ENCODE measurements at regions not wholly inside any gene's neighbourhood (a gene's known extent, or its start where the extent isn't known, plus 50 kb on each side); places are given as distances from the start of the nearest gene placed in this dataset.

- ChIA-PET CTCF (no interaction called here), POLR2A (no interaction called here)
- Histone ChIP-seq H3K9ac (replicated peaks; ENCODE audit: extremely low read depth, insufficient read depth, low read length) (no peak overlapping the region), H3K9me3 (replicated peaks; ENCODE audit: control insufficient read depth, insufficient read depth, low read length) (no peaks in the 10 kb centered on the region), H3K4me1 (ENCODE audit: control insufficient read depth, extremely low read depth, insufficient read depth, low read length) (no peaks in the 10 kb centered on the region), H3K36me3 (ENCODE audit: control insufficient read depth in 2 of 2, extremely low read depth in 1 of 2, insufficient read depth in 2 of 2, low read length in 2 of 2) (no peaks in the 10 kb centered on the region), H3K27me3 (ENCODE audit: control insufficient read depth in 2 of 2, insufficient read depth in 2 of 2, low read length in 2 of 2) (no peaks in the 10 kb centered on the region), H4K20me1 (replicated peaks; ENCODE audit: control insufficient read depth, extremely low read depth, insufficient read depth, low read length) (no peaks in the 10 kb centered on the region), H3K4me3 (replicated peaks in 1 of 3; ENCODE audit: insufficient read depth in 1 of 3, low read depth in 1 of 3, low read length in 3 of 3) (no peak overlapping the region), H3K9me1 (replicated peaks; ENCODE audit: control insufficient read depth, extremely low read depth, insufficient read depth, low read length) (no peaks in the 10 kb centered on the region), H3K27ac (ENCODE audit: insufficient read depth, low read depth, low read length) (no peak overlapping the region), H3K4me2 (ENCODE audit: insufficient read depth, low read length) (no peak overlapping the region), H3K79me2 (ENCODE audit: control insufficient read depth, insufficient read depth, low read length) (no peaks in the 10 kb centered on the region), H2AFZ (ENCODE audit: low read depth, low read length) (no peak overlapping the region)
- TF ChIP-seq POLR2A (IDR thresholded peaks at IDR 0.05; ENCODE audit: low read depth, low read length) (no peak), POLR2AphosphoS5 (IDR thresholded peaks at IDR 0.05; ENCODE audit: insufficient read depth, low read depth, low read length) (no peak), GATA2 (IDR thresholded peaks at IDR 0.05; ENCODE audit: insufficient read depth, insufficient read length, low read depth, low read length) (no peak), EZH2 (IDR thresholded peaks at IDR 0.05; ENCODE audit: borderline replicate concordance, low read depth, low read length, severe bottlenecking) (no peak), JUN (IDR thresholded peaks at IDR 0.05; ENCODE audit: borderline replicate concordance, insufficient read depth, insufficient read length, low read depth) (no peak), MYC (IDR thresholded peaks at IDR 0.05; ENCODE audit: low read depth, low read length) (no peak), FOS (IDR thresholded peaks at IDR 0.05; ENCODE audit: borderline replicate concordance, insufficient read depth, low read length) (no peak), MAX (IDR thresholded peaks at IDR 0.05; ENCODE audit: insufficient read depth, insufficient read length) (no peak)
- TF ChIP-seq, protein P1, sequence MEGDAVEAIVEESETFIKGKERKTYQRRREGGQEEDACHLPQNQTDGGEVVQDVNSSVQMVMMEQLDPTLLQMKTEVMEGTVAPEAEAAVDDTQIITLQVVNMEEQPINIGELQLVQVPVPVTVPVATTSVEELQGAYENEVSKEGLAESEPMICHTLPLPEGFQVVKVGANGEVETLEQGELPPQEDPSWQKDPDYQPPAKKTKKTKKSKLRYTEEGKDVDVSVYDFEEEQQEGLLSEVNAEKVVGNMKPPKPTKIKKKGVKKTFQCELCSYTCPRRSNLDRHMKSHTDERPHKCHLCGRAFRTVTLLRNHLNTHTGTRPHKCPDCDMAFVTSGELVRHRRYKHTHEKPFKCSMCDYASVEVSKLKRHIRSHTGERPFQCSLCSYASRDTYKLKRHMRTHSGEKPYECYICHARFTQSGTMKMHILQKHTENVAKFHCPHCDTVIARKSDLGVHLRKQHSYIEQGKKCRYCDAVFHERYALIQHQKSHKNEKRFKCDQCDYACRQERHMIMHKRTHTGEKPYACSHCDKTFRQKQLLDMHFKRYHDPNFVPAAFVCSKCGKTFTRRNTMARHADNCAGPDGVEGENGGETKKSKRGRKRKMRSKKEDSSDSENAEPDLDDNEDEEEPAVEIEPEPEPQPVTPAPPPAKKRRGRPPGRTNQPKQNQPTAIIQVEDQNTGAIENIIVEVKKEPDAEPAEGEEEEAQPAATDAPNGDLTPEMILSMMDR (IDR thresholded peaks at IDR 0.05; ENCODE audit: extremely low read depth in 1 of 2, insufficient read depth in 1 of 2, low read depth in 1 of 2, low read length in 2 of 2): no peak
- no peak for FAIRE-seq
- intact Hi-C loops (cut with micrococcal nuclease): no loop called here
- no TSS peak for BruUV-seq (replicated peaks)
- dilution Hi-C loops (cut with MboI; ENCODE audit: extremely low pct_ligation_motif_present, low sequenced_read_pairs): no loop called here
- DNase-seq (ENCODE audit: low read depth, low spot score): no peak
Measured at GRCh38 chr16:52052818-52053217, 494.1 kb downstream of the TOX3 start.

Measured in endothelial cell of umbilical vein (primary cell).